C4-2B (cell line): ENCODE measurements at regions not wholly inside any gene's neighbourhood (a gene's known extent, or its start where the extent isn't known, plus 50 kb on each side); places are given as distances from the start of the nearest gene placed in this dataset.

Experiments
- CTCF ChIP-seq: fragments of 450-650 bp; conservative IDR thresholded peaks from 2 replicates; pipeline ENCODE4 v1.5.1; 2017; ENCODE audit warnings: mild to moderate bottlenecking
- ZFX ChIP-seq: fragments of 450-650 bp; IDR thresholded peaks from 2 replicates; pipeline ENCODE4 v1.6.1; 2017

- TF ChIP-seq CTCF (no peak), ZFX (no peak)
These were observed 450.2 kb downstream of the PCDH18 start for GRCh38 chr4:137082061-137082460.
